SK-N-SH treated with all-trans-retinoic acid at 6 μM for 48 hours (cell line): ENCODE measurements at regions not wholly inside any gene's neighbourhood (a gene's known extent, or its start where the extent isn't known, plus 50 kb on each side); places are given as distances from the start of the nearest gene placed in this dataset.
"Not testable (repeated sequence)": the region's sequence is repeated elsewhere in the genome, so short reads cannot be mapped to it uniquely, and the experiment has no call there.

Experiments used
- ATAC-seq: fragments of 200-7000 bp; cut with Tn5 transposase; 3 replicates; pipeline ENCODE4 v1.9.1; 2020; ENCODE audit warnings: mild to moderate bottlenecking, moderate library complexity
- ARNTL ChIP-seq: fragments of 450-650 bp; formaldehyde crosslinking; IDR thresholded peaks from 2 replicates; pipeline ENCODE4 v1.5.0; 2020; ENCODE audit warnings: low read depth, mild to moderate bottlenecking, moderate library complexity, borderline replicate concordance
- CSDC2 ChIP-seq: fragments of 250-450 bp; sonication (Bioruptor Pico); IDR thresholded peaks from 2 replicates; pipeline ENCODE4 v1.5.0; 2020; ENCODE audit warnings: mild to moderate bottlenecking, moderate library complexity
- GLIS3 ChIP-seq: fragments of 250-450 bp; sonication (Bioruptor Pico); IDR thresholded peaks from 2 replicates; pipeline ENCODE4 v1.5.0; 2020; ENCODE audit warnings: mild to moderate bottlenecking, moderate library complexity
- ISL1 ChIP-seq: fragments of 250-450 bp; sonication (Bioruptor Pico); IDR thresholded peaks from 2 replicates; pipeline ENCODE4 v2.1.2; 2022; ENCODE audit warnings: mild to moderate bottlenecking, moderate library complexity
- PPARA ChIP-seq: fragments of 250-450 bp; sonication (Bioruptor Pico); IDR thresholded peaks from 2 replicates; pipeline ENCODE4 v1.5.0; 2020; ENCODE audit warnings: mild to moderate bottlenecking, borderline replicate concordance
- SNAI2 ChIP-seq: fragments of 250-450 bp; sonication (Bioruptor Pico); IDR thresholded peaks from 2 replicates; pipeline ENCODE4 v1.5.0; 2020; ENCODE audit warnings: mild to moderate bottlenecking, moderate library complexity
- TCF4 ChIP-seq: fragments of 250-450 bp; sonication (Bioruptor Pico); IDR thresholded peaks from 2 replicates; pipeline ENCODE4 v1.8.0; 2021; ENCODE audit warnings: mild to moderate bottlenecking, moderate library complexity, borderline replicate concordance
- TOX ChIP-seq: fragments of 250-450 bp; sonication (Bioruptor Pico); IDR thresholded peaks from 2 replicates; pipeline ENCODE4 v1.8.0; 2021; ENCODE audit warnings: mild to moderate bottlenecking, moderate library complexity, borderline replicate concordance
- ZC3H10 ChIP-seq: fragments of 250-450 bp; sonication (Bioruptor Pico); IDR thresholded peaks from 2 replicates; pipeline ENCODE4 v1.5.1; 2021; ENCODE audit warnings: mild to moderate bottlenecking, moderate library complexity
- ZFP3 ChIP-seq: fragments of 250-450 bp; sonication (Bioruptor Pico); IDR thresholded peaks from 2 replicates; pipeline ENCODE4 v1.5.0; 2020; ENCODE audit warnings: mild to moderate bottlenecking, moderate library complexity
- ZNF70 ChIP-seq: fragments of 450-650 bp; formaldehyde crosslinking; IDR thresholded peaks from 2 replicates; pipeline ENCODE4 v1.5.0; 2020; ENCODE audit warnings: mild to moderate bottlenecking, moderate library complexity
- ZNF8 ChIP-seq: fragments of 450-650 bp; formaldehyde crosslinking; IDR thresholded peaks from 2 replicates; pipeline ENCODE4 v1.5.0; 2020; ENCODE audit warnings: mild to moderate bottlenecking, moderate library complexity
- TF ChIP-seq, protein P1 (sequence below): fragments of 250-450 bp; sonication (Bioruptor Pico); IDR thresholded peaks from 2 replicates; pipeline ENCODE4 v1.8.0; 2020; ENCODE audit warnings: mild to moderate bottlenecking, moderate library complexity, borderline replicate concordance
- TF ChIP-seq, protein P2 (sequence below): fragments of 250-450 bp; sonication (Bioruptor Pico); IDR thresholded peaks from 2 replicates; pipeline ENCODE4 v1.5.1; 2021; ENCODE audit warnings: mild to moderate bottlenecking, moderate library complexity
- TF ChIP-seq, protein P3 (sequence below): fragments of 250-450 bp; sonication (Bioruptor Pico); IDR thresholded peaks from 2 replicates; pipeline ENCODE4 v1.8.0; 2021; ENCODE audit warnings: low read depth, mild to moderate bottlenecking, moderate library complexity, borderline replicate concordance
- TF ChIP-seq, protein P4 (sequence below): fragments of 250-450 bp; sonication (Bioruptor Pico); IDR thresholded peaks from 2 replicates; pipeline ENCODE4 v1.5.1; 2020; ENCODE audit warnings: low read depth, mild to moderate bottlenecking, moderate library complexity
- TF ChIP-seq, protein P5 (sequence below): fragments of 250-450 bp; sonication (Bioruptor Pico); IDR thresholded peaks from 2 replicates; pipeline ENCODE4 v1.5.0; 2020; ENCODE audit warnings: mild to moderate bottlenecking, moderate library complexity

DNA sequence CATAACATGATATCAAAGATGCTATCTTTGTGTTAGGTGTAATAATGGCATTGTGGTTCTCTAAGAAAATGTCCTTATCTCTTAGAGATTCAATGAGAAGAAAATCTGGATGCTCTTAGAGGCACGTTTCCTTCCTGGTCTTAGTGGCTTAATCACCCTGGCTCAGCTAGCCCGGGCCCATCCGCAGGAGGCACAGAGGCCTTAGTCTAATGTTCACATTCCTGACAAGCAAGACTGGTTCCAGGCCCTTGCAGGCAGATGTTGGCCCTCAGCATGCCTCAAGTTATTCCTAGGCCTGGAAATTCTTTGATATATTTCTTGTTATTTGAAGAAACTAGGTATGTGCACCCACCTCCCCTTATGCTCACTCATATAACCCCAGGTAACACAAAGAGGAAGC, 357.6 kb downstream of the SFMBT2 start:
- ATAC-seq, result no peak
- TF ChIP-seq, protein P1, sequence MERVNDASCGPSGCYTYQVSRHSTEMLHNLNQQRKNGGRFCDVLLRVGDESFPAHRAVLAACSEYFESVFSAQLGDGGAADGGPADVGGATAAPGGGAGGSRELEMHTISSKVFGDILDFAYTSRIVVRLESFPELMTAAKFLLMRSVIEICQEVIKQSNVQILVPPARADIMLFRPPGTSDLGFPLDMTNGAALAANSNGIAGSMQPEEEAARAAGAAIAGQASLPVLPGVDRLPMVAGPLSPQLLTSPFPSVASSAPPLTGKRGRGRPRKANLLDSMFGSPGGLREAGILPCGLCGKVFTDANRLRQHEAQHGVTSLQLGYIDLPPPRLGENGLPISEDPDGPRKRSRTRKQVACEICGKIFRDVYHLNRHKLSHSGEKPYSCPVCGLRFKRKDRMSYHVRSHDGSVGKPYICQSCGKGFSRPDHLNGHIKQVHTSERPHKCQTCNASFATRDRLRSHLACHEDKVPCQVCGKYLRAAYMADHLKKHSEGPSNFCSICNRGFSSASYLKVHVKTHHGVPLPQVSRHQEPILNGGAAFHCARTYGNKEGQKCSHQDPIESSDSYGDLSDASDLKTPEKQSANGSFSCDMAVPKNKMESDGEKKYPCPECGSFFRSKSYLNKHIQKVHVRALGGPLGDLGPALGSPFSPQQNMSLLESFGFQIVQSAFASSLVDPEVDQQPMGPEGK, result no peak
- no peak for TF ChIP-seq CSDC2 (CRISPR knock-in tag)
- TF ChIP-seq TOX, result no peak
- TF ChIP-seq ZNF70 (CRISPR knock-in tag), result no peak
- TF ChIP-seq, protein P2, sequence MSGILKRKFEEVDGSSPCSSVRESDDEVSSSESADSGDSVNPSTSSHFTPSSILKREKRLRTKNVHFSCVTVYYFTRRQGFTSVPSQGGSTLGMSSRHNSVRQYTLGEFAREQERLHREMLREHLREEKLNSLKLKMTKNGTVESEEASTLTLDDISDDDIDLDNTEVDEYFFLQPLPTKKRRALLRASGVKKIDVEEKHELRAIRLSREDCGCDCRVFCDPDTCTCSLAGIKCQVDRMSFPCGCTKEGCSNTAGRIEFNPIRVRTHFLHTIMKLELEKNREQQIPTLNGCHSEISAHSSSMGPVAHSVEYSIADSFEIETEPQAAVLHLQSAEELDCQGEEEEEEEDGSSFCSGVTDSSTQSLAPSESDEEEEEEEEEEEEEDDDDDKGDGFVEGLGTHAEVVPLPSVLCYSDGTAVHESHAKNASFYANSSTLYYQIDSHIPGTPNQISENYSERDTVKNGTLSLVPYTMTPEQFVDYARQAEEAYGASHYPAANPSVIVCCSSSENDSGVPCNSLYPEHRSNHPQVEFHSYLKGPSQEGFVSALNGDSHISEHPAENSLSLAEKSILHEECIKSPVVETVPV (CRISPR knock-in tag), result no peak
- TF ChIP-seq SNAI2 (CRISPR knock-in tag), result no peak
- no peak for TF ChIP-seq GLIS3 (CRISPR knock-in tag)
- no peak for TF ChIP-seq ZC3H10
- TF ChIP-seq, protein P3, sequence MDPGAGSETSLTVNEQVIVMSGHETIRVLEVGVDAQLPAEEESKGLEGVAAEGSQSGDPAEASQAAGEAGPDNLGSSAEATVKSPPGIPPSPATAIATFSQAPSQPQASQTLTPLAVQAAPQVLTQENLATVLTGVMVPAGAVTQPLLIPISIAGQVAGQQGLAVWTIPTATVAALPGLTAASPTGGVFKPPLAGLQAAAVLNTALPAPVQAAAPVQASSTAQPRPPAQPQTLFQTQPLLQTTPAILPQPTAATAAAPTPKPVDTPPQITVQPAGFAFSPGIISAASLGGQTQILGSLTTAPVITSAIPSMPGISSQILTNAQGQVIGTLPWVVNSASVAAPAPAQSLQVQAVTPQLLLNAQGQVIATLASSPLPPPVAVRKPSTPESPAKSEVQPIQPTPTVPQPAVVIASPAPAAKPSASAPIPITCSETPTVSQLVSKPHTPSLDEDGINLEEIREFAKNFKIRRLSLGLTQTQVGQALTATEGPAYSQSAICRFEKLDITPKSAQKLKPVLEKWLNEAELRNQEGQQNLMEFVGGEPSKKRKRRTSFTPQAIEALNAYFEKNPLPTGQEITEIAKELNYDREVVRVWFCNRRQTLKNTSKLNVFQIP (CRISPR knock-in tag), result no peak
- TF ChIP-seq PPARA, result no peak

DNA sequence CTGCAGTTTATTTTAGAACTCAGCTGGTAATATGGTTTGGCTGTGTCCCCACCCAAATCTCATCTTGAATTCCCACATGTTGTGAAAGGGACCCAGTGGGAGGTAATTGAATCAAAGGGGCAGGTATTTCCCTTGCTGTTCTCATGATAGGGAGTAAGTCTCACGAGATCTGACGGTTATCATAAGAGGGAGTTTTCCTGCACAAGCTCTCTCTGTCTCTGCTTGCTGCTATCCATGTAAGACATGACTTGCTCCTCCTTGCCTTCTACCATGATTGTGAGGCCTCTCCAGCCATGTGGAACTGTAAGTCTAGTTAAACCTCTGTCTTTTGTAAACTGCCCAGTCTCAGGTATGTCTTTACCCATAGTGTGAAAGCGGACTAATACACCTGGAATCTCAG, 360.8 kb downstream of the SFMBT2 start:
- ATAC-seq, result not testable (repeated sequence)

DNA sequence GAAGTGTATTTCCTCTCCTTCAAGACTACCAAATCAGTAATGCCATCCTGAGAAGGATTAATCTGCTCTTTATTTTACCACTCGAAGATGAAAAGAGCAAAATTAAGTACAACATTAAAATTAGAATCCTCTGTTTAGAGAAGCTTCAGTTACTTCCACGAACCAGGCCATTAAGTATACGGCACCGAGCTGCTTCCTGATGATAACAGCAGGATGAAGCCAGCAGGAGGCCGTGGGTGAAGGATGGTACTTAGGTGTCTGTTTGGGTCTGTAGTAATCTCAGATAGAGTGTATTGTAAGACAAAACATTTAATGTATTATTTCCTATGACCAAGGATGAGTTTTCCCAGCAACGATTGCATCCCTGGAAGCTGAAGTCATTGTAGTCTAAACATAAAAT, 362.8 kb downstream of the SFMBT2 start:
- ATAC-seq, result no peak
- no peak for TF ChIP-seq ZNF8 (CRISPR knock-in tag)
- no peak for TF ChIP-seq ZC3H10
- TF ChIP-seq, protein P4, sequence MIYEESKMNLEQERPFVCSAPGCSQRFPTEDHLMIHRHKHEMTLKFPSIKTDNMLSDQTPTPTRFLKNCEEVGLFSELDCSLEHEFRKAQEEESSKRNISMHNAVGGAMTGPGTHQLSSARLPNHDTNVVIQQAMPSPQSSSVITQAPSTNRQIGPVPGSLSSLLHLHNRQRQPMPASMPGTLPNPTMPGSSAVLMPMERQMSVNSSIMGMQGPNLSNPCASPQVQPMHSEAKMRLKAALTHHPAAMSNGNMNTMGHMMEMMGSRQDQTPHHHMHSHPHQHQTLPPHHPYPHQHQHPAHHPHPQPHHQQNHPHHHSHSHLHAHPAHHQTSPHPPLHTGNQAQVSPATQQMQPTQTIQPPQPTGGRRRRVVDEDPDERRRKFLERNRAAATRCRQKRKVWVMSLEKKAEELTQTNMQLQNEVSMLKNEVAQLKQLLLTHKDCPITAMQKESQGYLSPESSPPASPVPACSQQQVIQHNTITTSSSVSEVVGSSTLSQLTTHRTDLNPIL (CRISPR knock-in tag), result no peak
- TF ChIP-seq GLIS3 (CRISPR knock-in tag), result no peak
- TF ChIP-seq, protein P3 (CRISPR knock-in tag), result no peak
- no peak for TF ChIP-seq PPARA
- no peak for TF ChIP-seq CSDC2 (CRISPR knock-in tag)
- TF ChIP-seq, protein P1, result no peak

DNA sequence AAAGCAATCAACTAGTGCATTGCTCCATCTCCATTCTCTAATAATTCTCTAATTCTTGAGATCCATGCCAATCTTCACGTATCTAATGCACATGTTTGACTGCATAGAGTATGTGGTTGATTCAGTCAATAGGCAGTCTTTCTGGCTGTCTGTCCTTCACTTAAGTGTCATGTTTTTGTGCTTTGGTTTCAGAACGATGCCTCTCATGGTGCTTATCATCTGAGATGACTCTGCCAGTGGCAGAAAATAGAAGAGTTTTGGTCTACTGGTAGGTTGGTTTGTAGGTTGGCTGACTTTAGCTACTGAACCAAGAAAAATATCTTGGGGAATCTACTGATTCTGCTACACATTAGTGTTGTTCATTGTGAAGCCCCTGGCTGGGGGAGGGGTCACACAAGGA, 364.2 kb downstream of the SFMBT2 start:
- no peak for ATAC-seq
- no peak for TF ChIP-seq ZFP3 (CRISPR knock-in tag)
- TF ChIP-seq, protein P2 (CRISPR knock-in tag), result no peak
- no peak for TF ChIP-seq TCF4 (CRISPR knock-in tag)
- TF ChIP-seq ISL1 (CRISPR knock-in tag), result no peak
- TF ChIP-seq, protein P4 (CRISPR knock-in tag), result no peak
- TF ChIP-seq, protein P3 (CRISPR knock-in tag), result no peak
- TF ChIP-seq PPARA, result no peak
- no peak for TF ChIP-seq GLIS3 (CRISPR knock-in tag)
- TF ChIP-seq ZC3H10, result no peak
- no peak for TF ChIP-seq ARNTL
- TF ChIP-seq, protein P5, sequence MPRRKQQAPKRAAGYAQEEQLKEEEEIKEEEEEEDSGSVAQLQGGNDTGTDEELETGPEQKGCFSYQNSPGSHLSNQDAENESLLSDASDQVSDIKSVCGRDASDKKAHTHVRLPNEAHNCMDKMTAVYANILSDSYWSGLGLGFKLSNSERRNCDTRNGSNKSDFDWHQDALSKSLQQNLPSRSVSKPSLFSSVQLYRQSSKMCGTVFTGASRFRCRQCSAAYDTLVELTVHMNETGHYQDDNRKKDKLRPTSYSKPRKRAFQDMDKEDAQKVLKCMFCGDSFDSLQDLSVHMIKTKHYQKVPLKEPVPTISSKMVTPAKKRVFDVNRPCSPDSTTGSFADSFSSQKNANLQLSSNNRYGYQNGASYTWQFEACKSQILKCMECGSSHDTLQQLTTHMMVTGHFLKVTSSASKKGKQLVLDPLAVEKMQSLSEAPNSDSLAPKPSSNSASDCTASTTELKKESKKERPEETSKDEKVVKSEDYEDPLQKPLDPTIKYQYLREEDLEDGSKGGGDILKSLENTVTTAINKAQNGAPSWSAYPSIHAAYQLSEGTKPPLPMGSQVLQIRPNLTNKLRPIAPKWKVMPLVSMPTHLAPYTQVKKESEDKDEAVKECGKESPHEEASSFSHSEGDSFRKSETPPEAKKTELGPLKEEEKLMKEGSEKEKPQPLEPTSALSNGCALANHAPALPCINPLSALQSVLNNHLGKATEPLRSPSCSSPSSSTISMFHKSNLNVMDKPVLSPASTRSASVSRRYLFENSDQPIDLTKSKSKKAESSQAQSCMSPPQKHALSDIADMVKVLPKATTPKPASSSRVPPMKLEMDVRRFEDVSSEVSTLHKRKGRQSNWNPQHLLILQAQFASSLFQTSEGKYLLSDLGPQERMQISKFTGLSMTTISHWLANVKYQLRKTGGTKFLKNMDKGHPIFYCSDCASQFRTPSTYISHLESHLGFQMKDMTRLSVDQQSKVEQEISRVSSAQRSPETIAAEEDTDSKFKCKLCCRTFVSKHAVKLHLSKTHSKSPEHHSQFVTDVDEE (CRISPR knock-in tag), result no peak
